Osteocyte (in vitro differentiated cells): ENCODE measurements at regions not wholly inside any gene's neighbourhood (a gene's known extent, or its start where the extent isn't known, plus 50 kb on each side); places are given as distances from the start of the nearest gene placed in this dataset.
A peak's percentile ranks its signal among the peaks of the same experiment; 100 is the strongest.

ENCODE experiments used
- DNase-seq: peaks from one replicate; pipeline ENCODE4 v3.0.0; 2021; ENCODE audit warnings: mixed read lengths; ENCODE audit not compliant: unreplicated experiment; ENCODE audit errors: extremely low spot score
- H3K27ac Mint-ChIP-seq: one replicate; pipeline ENCODE4 v1.8.0; 2021; ENCODE audit warnings: mild to moderate bottlenecking, mixed read lengths; ENCODE audit not compliant: unreplicated experiment
- H3K27me3 Mint-ChIP-seq: one replicate; pipeline ENCODE4 v1.8.0; 2021; ENCODE audit warnings: mixed read lengths; ENCODE audit not compliant: unreplicated experiment
- H3K36me3 Mint-ChIP-seq: one replicate; pipeline ENCODE4 v1.8.0; 2021; ENCODE audit warnings: mixed read lengths; ENCODE audit not compliant: unreplicated experiment
- H3K4me1 Mint-ChIP-seq: one replicate; pipeline ENCODE4 v1.8.0; 2021; ENCODE audit warnings: mixed read lengths; ENCODE audit not compliant: unreplicated experiment
- H3K4me3 Mint-ChIP-seq: one replicate; pipeline ENCODE4 v1.8.0; 2021; ENCODE audit warnings: mild to moderate bottlenecking, moderate library complexity, mixed read lengths; ENCODE audit not compliant: unreplicated experiment
- H3K9me3 Mint-ChIP-seq: one replicate; pipeline ENCODE4 v1.8.0; 2021; ENCODE audit warnings: mixed read lengths; ENCODE audit not compliant: unreplicated experiment
- CTCF ChIP-seq: fragments of 200-600 bp; sonication (generic); IDR thresholded peaks from 2 replicates; pipeline ENCODE4 v1.5.0; 2021; ENCODE audit warnings: antibody characterized with exemption, mild to moderate bottlenecking, moderate library complexity

- no peak for TF ChIP-seq CTCF
- H3K9me3 Mint-ChIP-seq, result no peaks in the 10 kb centered on the region
- H3K27ac Mint-ChIP-seq, result no peak overlapping the region
- H3K4me1 Mint-ChIP-seq, result peaks cover 73% of the 10 kb centered on the region
- no peak for DNase-seq
- no peaks in the 10 kb centered on the region for H3K27me3 Mint-ChIP-seq
- no peaks in the 10 kb centered on the region for H3K36me3 Mint-ChIP-seq
- no peak overlapping the region for H3K4me3 Mint-ChIP-seq
Observed at GRCh38 chr2:43043553-43043870, 182.9 kb downstream of the ZFP36L2 start.

GRCh38 chr2:43041661-43042360 lies 184.6 kb downstream of the ZFP36L2 start:
- no peaks in the 10 kb centered on the region for H3K27me3 Mint-ChIP-seq
- no peak for TF ChIP-seq CTCF
- H3K36me3 Mint-ChIP-seq, result no peaks in the 10 kb centered on the region
- H3K4me1 Mint-ChIP-seq, result peaks cover 73% of the 10 kb centered on the region
- no peak overlapping the region for H3K4me3 Mint-ChIP-seq
- H3K27ac Mint-ChIP-seq, result peak overlapping the region; percentile 85
- peak; percentile 95 for DNase-seq
- no peaks in the 10 kb centered on the region for H3K9me3 Mint-ChIP-seq

DNA sequence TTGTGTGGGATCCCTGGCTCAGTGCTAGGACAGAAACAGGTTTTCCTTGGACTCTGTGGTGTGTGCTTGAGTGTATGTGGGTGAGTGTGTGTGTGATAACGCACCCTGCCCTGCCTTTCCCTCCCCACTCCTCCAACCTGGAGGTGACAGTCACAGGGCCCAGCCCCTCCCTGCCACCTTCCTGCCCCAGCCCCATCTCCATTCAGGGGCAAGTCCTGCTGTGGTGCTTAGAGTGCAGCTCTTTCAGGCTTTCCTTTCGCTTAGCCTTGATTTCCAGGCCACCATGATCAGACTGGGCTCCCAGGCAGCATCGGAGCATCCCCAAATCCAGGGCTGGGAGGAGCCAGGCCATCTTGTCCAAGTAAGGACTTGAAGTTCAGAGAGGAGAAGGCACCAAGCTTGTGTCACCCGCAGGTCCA lies 185.2 kb downstream of the ZFP36L2 start:
- no peaks in the 10 kb centered on the region for H3K9me3 Mint-ChIP-seq
- TF ChIP-seq CTCF, result no peak
- peak overlapping the region; percentile 85 for H3K27ac Mint-ChIP-seq
- peaks cover 67% of the 10 kb centered on the region for H3K4me1 Mint-ChIP-seq
- no peak for DNase-seq
- H3K27me3 Mint-ChIP-seq, result no peaks in the 10 kb centered on the region
- H3K36me3 Mint-ChIP-seq, result no peaks in the 10 kb centered on the region
- no peak overlapping the region for H3K4me3 Mint-ChIP-seq

DNA sequence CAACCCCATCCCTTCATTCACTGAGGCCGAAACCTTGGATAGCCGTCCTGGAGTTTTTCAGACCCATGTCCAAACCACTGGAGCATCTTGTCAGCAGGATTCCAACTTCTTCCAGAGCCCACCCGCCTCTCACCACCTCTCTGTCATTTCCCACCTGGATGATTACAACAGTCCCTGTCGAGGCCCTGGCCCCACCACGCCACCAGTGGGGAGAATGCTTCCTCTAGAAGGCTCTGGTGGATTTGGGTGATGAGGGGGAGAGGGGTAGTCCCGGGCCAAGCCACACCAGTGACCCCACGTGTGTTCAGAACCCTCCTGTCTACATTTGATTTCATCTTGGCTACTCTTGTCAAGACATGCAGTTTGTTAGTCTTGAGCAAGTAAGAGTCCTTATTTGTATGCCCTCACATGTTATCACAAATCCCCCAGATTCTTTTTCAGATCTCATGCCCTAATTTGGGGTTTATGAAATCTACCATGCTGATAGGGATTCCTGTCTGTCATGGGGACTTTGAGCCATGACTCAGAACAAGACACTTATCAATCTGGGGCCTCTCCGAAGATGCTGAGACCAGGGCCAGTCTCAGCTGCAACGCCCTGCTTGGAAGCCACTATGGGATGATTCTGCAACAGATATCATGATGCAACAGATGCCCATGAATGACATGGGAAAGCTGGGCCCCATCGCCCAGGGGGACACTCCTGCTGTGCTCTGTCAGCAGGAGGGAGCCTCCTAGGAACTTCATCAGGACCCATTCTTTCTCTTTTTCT lies 186.1 kb downstream of the ZFP36L2 start:
- TF ChIP-seq CTCF, result no peak
- Mint-ChIP-seq H3K27me3 (no peaks in the 10 kb centered on the region), H3K4me3 (no peak overlapping the region), H3K36me3 (no peaks in the 10 kb centered on the region), H3K27ac (peak overlapping the region; percentile 59), H3K4me1 (peaks cover 63% of the 10 kb centered on the region), H3K9me3 (no peaks in the 10 kb centered on the region)
- DNase-seq, result no peak

DNA sequence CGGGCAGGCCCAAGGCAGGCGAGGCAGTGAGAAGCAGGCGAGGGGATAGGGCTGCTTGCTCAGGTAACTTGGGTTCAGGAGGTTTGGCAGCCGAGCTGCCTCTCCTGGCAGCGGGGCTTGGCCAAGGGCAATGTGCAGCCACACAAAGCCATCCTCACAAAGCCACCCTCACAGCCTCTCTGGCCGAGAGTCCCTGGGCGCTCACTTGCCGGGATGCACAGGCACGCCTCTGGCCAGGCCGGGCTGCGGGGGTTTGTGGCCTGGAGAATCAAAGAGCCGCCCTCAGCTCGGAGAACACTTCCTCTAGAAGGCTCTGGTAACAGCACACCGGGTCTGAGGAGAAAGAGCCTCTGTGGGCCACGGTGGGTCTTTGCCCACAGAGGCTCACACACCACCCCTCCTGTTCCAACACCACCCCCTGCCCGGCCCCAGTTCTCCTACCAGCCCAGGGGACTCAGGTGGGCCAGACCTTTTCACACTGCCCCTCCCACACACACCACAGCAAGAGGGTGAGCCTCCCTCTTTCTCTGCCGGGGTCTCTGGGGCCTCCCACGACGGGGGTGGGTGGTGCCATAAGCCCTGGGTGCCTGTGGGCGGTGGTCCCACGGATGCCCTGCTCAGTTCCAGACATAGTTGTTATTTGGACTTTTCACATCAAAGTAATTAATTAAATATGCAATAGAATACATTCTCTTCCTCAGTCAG lies 186.9 kb downstream of the ZFP36L2 start:
- TF ChIP-seq CTCF, result no peak
- DNase-seq, result no peak
- no peaks in the 10 kb centered on the region for H3K36me3 Mint-ChIP-seq
- H3K9me3 Mint-ChIP-seq, result no peaks in the 10 kb centered on the region
- peaks cover 63% of the 10 kb centered on the region for H3K4me1 Mint-ChIP-seq
- no peak overlapping the region for H3K4me3 Mint-ChIP-seq
- H3K27me3 Mint-ChIP-seq, result no peaks in the 10 kb centered on the region
- H3K27ac Mint-ChIP-seq, result no peak overlapping the region
